GM18873 (cell line): ENCODE measurements at regions not wholly inside any gene's neighbourhood (a gene's known extent, or its start where the extent isn't known, plus 50 kb on each side); places are given as distances from the start of the nearest gene placed in this dataset.

Experiments used
- ATAC-seq: cut with Tn5 transposase; IDR thresholded peaks from one replicate; pipeline ENCODE4 v1.9.1; 2021; ENCODE audit warnings: mild to moderate bottlenecking, moderate library complexity, moderate number of reproducible peaks; ENCODE audit not compliant: unreplicated experiment, low FRiP score

- no peak for ATAC-seq
Measured at GRCh38 chr13:74229242-74229641, 95.0 kb upstream of the KLF12 start.

- no peak for ATAC-seq
Measured at GRCh38 chr13:74227476-74228158, 93.4 kb upstream of the KLF12 start.

- no peak for ATAC-seq
Measured at GRCh38 chr13:74226791-74227475, 92.7 kb upstream of the KLF12 start.

GRCh38 chr13:74221752-74222151 lies 87.5 kb upstream of the KLF12 start:
- no peak for ATAC-seq

GRCh38 chr13:74219566-74219965 lies 85.4 kb upstream of the KLF12 start:
- no peak for ATAC-seq

- no peak for ATAC-seq
Measured at GRCh38 chr13:74218291-74218690, 84.1 kb upstream of the KLF12 start.

GRCh38 chr13:74217811-74218210 lies 83.6 kb upstream of the KLF12 start:
- no peak for ATAC-seq

- ATAC-seq: no peak
Measured at GRCh38 chr13:74215420-74215819, 81.2 kb upstream of the KLF12 start.

- no peak for ATAC-seq
Measured at GRCh38 chr13:74214321-74214720, 80.1 kb upstream of the KLF12 start.

GRCh38 chr13:74210693-74211393 lies 76.6 kb upstream of the KLF12 start:
- no peak for ATAC-seq

GRCh38 chr13:74206855-74207254 lies 72.7 kb upstream of the KLF12 start:
- ATAC-seq: no peak

- no peak for ATAC-seq
Measured at GRCh38 chr13:74206061-74206561, 71.9 kb upstream of the KLF12 start.

GRCh38 chr13:74205313-74205690 lies 71.1 kb upstream of the KLF12 start:
- no peak for ATAC-seq

- ATAC-seq: no peak
Measured at GRCh38 chr13:74204602-74205312, 70.6 kb upstream of the KLF12 start.

GRCh38 chr13:74203576-74203975 lies 69.4 kb upstream of the KLF12 start:
- ATAC-seq: no peak

GRCh38 chr13:74202129-74202813 lies 68.1 kb upstream of the KLF12 start:
- ATAC-seq: no peak

GRCh38 chr13:74201530-74201929 lies 67.3 kb upstream of the KLF12 start:
- no peak for ATAC-seq

- no peak for ATAC-seq
Measured at GRCh38 chr13:74200081-74200480, 65.9 kb upstream of the KLF12 start.

GRCh38 chr13:74197677-74198429 lies 63.6 kb upstream of the KLF12 start:
- no peak for ATAC-seq

- no peak for ATAC-seq
Measured at GRCh38 chr13:74194846-74195245, 60.6 kb upstream of the KLF12 start.
